K562 (cell line): ENCODE measurements at regions not wholly inside any gene's neighbourhood (a gene's known extent, or its start where the extent isn't known, plus 50 kb on each side); places are given as distances from the start of the nearest gene placed in this dataset. TPM values are rescaled to one million over a fixed set of nuclear protein-coding genes. Genes with fewer than 3 reads are reported as not detected.

ENCODE experiments used
- small RNA-seq: library from RNA; depleted of rRNA; stranded (forward); fragments of <200 nt; gene quantifications from one replicate; pipeline ENCODE3, GENCODE V24; 2014

Small RNA genes lying in the stretch of these regions (small RNA-seq; reads per million reads assigned to genes)
- not detected for gene AC137499.1
